MV-4-11 (cell line): ENCODE measurements at regions not wholly inside any gene's neighbourhood (a gene's known extent, or its start where the extent isn't known, plus 50 kb on each side); places are given as distances from the start of the nearest gene placed in this dataset.

ENCODE experiments used
- DNase-seq: peaks from one replicate; lab custom pipeline; 2025; lab: John Stamatoyannopoulos, UW

GRCh38 chr4:147313108-147313507, 167.8 kb upstream of the EDNRA start:
- no peak for DNase-seq

GRCh38 chr4:147318586-147318985, 162.3 kb upstream of the EDNRA start:
- DNase-seq, result no peak

GRCh38 chr4:147325571-147325981, 155.3 kb upstream of the EDNRA start:
- peak; percentile 80 for DNase-seq

GRCh38 chr4:147326591-147326990, 154.3 kb upstream of the EDNRA start:
- DNase-seq, result no peak

- DNase-seq, result no peak
Observed at GRCh38 chr4:147327322-147327721, 153.6 kb upstream of the EDNRA start.

- DNase-seq, result no peak
Observed at GRCh38 chr4:147328189-147328588, 152.7 kb upstream of the EDNRA start.

- no peak for DNase-seq
Observed at GRCh38 chr4:147328756-147329446, 152.0 kb upstream of the EDNRA start.

- peak; percentile 30 for DNase-seq
Observed at GRCh38 chr4:147332091-147332490, 148.8 kb upstream of the EDNRA start.

- peak; percentile 16 for DNase-seq
Observed at GRCh38 chr4:147334478-147334877, 146.4 kb upstream of the EDNRA start.

- DNase-seq, result no peak
Observed at GRCh38 chr4:147335183-147335582, 145.7 kb upstream of the EDNRA start.

- peak; percentile 64 for DNase-seq
Observed at GRCh38 chr4:147336252-147336651, 144.6 kb upstream of the EDNRA start.

- DNase-seq, result no peak
Observed at GRCh38 chr4:147339100-147339499, 141.8 kb upstream of the EDNRA start.

- no peak for DNase-seq
Observed at GRCh38 chr4:147340111-147340510, 140.8 kb upstream of the EDNRA start.

GRCh38 chr4:147340591-147341120, 140.2 kb upstream of the EDNRA start:
- DNase-seq, result no peak

GRCh38 chr4:147343692-147344091, 137.2 kb upstream of the EDNRA start:
- no peak for DNase-seq

- no peak for DNase-seq
Observed at GRCh38 chr4:147345662-147346061, 135.2 kb upstream of the EDNRA start.

GRCh38 chr4:147347217-147347616, 133.7 kb upstream of the EDNRA start:
- no peak for DNase-seq

- DNase-seq, result no peak
Observed at GRCh38 chr4:147349193-147349592, 131.7 kb upstream of the EDNRA start.

GRCh38 chr4:147351083-147351787, 129.7 kb upstream of the EDNRA start:
- no peak for DNase-seq

- DNase-seq, result no peak
Observed at GRCh38 chr4:147354237-147354636, 126.7 kb upstream of the EDNRA start.

- DNase-seq, result no peak
Observed at GRCh38 chr4:147355032-147355656, 125.8 kb upstream of the EDNRA start.

- DNase-seq, result no peak
Observed at GRCh38 chr4:147355847-147356246, 125.0 kb upstream of the EDNRA start.

- DNase-seq, result no peak
Observed at GRCh38 chr4:147360301-147360700, 120.6 kb upstream of the EDNRA start.
